Upper lobe of left lung (tissue), 4 donors: ENCODE measurements at regions not wholly inside any gene's neighbourhood (a gene's known extent, or its start where the extent isn't known, plus 50 kb on each side); places are given as distances from the start of the nearest gene placed in this dataset.

Experiments
- EP300 ChIP-seq, 4 donors: sonication (generic); formaldehyde crosslinking; IDR thresholded peaks; one replicate each; pipeline ENCODE4 v1.5.1; 2017; ENCODE audit warnings: antibody characterized with exemption in 4 of 4, control low read depth in 2 of 4
- POLR2A ChIP-seq, 4 donors: fragments of 450-650 bp; IDR thresholded peaks; one replicate each; pipeline ENCODE4 v1.5.1; 2016 to 2017; ENCODE audit warnings: antibody characterized with exemption in 4 of 4, mild to moderate bottlenecking in 2 of 4
- TF ChIP-seq, protein P1 (sequence below), 6 experiments: fragments of 450-650 bp in 4 of 6; fragments of 200-600 bp in 2 of 6; sonication (generic) in 2 of 6; IDR thresholded peaks; one replicate each; pipeline ENCODE4 v1.5.1; 2016 to 2019; ENCODE audit warnings: antibody characterized with exemption in 6 of 6

DNA sequence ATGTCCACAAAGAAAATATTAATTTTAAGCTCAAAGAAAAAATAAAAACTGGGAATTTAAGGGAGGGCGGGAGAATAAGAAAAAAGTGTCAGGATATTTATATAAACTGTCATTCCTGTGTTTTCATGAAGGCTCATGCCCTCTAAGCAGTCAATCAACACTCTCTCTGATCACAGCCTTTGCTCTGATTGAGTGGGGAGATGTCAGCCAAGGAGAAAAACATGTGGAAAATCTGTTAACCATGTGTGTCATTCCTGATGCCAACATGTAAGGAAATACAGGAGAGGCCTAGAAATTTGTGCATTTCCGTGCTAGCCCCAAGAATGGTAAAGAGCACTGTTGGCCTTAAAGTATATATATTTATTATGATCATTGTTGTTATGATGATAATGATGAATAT is 137.9 kb upstream of the IRX5 start:
- TF ChIP-seq, protein P1, sequence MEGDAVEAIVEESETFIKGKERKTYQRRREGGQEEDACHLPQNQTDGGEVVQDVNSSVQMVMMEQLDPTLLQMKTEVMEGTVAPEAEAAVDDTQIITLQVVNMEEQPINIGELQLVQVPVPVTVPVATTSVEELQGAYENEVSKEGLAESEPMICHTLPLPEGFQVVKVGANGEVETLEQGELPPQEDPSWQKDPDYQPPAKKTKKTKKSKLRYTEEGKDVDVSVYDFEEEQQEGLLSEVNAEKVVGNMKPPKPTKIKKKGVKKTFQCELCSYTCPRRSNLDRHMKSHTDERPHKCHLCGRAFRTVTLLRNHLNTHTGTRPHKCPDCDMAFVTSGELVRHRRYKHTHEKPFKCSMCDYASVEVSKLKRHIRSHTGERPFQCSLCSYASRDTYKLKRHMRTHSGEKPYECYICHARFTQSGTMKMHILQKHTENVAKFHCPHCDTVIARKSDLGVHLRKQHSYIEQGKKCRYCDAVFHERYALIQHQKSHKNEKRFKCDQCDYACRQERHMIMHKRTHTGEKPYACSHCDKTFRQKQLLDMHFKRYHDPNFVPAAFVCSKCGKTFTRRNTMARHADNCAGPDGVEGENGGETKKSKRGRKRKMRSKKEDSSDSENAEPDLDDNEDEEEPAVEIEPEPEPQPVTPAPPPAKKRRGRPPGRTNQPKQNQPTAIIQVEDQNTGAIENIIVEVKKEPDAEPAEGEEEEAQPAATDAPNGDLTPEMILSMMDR (IDR thresholded peaks at IDR 0.05), result no peak
- TF ChIP-seq EP300 (IDR thresholded peaks at IDR 0.05) (no peak), POLR2A (IDR thresholded peaks at IDR 0.05) (no peak)
